ENCODE measurements at regions not wholly inside any gene's neighbourhood (a gene's known extent, or its start where the extent isn't known, plus 50 kb on each side); places are given as distances from the start of the nearest gene placed in this dataset.

DNA sequence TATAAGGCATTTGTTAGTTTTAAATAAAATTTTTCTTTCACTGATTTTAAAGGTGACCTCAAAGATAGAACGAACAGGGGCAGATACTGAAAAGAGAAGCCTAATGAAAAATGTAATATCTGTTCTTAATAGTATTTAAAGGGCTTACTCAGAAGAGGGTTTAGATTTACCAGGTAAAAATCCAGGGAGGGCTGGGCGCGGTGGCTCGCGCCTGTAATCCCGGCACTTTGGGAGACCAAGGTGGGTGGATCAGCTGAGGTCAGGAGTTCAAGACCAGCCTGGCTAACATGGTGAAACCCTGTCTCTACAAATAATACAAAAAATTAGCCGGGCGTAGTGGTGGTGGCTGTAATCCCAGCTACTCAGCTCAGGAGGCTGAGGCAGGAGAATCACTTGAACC, 108.3 kb upstream of the CNTNAP2 start:
- Histone ChIP-seq H3K4me2 (ENCODE audit: low read depth, low read length) (no peak overlapping the region), H2AFZ (replicated peaks; ENCODE audit: low read length, poor library complexity) (no peak overlapping the region), H2AK5ac (ENCODE audit: low read depth, low read length) (no peak overlapping the region), H3K79me1 (ENCODE audit: low read depth in 1 of 2, low read length in 2 of 2) (no peaks in the 10 kb centered on the region), H2AK9ac (replicated peaks; ENCODE audit: low read depth, low read length, poor library complexity) (no peak overlapping the region), H4K5ac (ENCODE audit: low read depth, low read length) (no peak overlapping the region), H2BK20ac (ENCODE audit: low read depth, low read length) (no peak overlapping the region), H3K27ac (ENCODE audit: insufficient read depth, low read length) (no peak overlapping the region), H3K4me1 (ENCODE audit: control insufficient read depth, insufficient read depth, low read length) (no peaks in the 10 kb centered on the region), H3K4me3 (ENCODE audit: insufficient read depth, low read depth, low read length) (no peak overlapping the region), H3K14ac (replicated peaks; ENCODE audit: low read depth, low read length) (no peak overlapping the region), H2BK120ac (ENCODE audit: low read depth, low read length) (no peak overlapping the region), H3K36me3 (ENCODE audit: control insufficient read depth, insufficient read depth, low read length) (no peaks in the 10 kb centered on the region), H4K8ac (ENCODE audit: low read depth in 2 of 2, low read length in 2 of 2) (no peak overlapping the region), H3K56ac (ENCODE audit: extremely low read depth, insufficient read depth, low read length) (no peak overlapping the region), H3K23ac (ENCODE audit: low read depth, low read length) (no peak overlapping the region), H3K9ac (ENCODE audit: low read depth, low read length) (no peak overlapping the region), H4K91ac (ENCODE audit: insufficient read depth, low read depth, low read length) (no peak overlapping the region), H4K20me1 (ENCODE audit: insufficient read depth, low read length) (no peaks in the 10 kb centered on the region), H3K18ac (ENCODE audit: low read depth, low read length) (no peak overlapping the region), H3K27me3 (ENCODE audit: control insufficient read depth, insufficient read depth, low read length) (no peaks in the 10 kb centered on the region), H3K9me3 (ENCODE audit: control insufficient read depth, insufficient read depth, low read length) (0 out of 2 replicates have a peak, but pooled peaks cover 2% of the 10 kb centered on the region), H3K9me1 (ENCODE audit: insufficient read depth, low read length) (no peaks in the 10 kb centered on the region), H2BK5ac (ENCODE audit: low read depth, low read length, poor library complexity, severe bottlenecking) (no peak overlapping the region), H3K4ac (ENCODE audit: low read depth, low read length) (no peak overlapping the region), H2BK15ac (ENCODE audit: low read depth, low read length) (no peak overlapping the region)
- ChIA-PET POLR2A (ENCODE audit: unreplicated experiment) (no interaction called here), CTCF (no interaction called here)
- ATAC-seq (ENCODE audit: low read depth): no peak
- intact Hi-C loops (cut with micrococcal nuclease): no loop called here
- TF ChIP-seq CEBPB (IDR thresholded peaks at IDR 0.05; ENCODE audit: low read depth, low read length) (no peak), FOS (IDR thresholded peaks at IDR 0.05; ENCODE audit: low read depth, low read length) (no peak), RCOR1 (IDR thresholded peaks at IDR 0.05; ENCODE audit: insufficient replicate concordance, low read length) (no peak), RFX5 (IDR thresholded peaks at IDR 0.05; ENCODE audit: low read depth, low read length) (no peak), SMC3 (IDR thresholded peaks at IDR 0.05; ENCODE audit: low read depth, low read length) (no peak), NFE2L2 (IDR thresholded peaks at IDR 0.05; ENCODE audit: low read depth, low read length) (no peak), BHLHE40 (IDR thresholded peaks at IDR 0.05; ENCODE audit: low read depth, low read length) (no peak), MXI1 (IDR thresholded peaks at IDR 0.05; ENCODE audit: borderline replicate concordance, low read depth, low read length) (no peak), MAFK (IDR thresholded peaks at IDR 0.05; ENCODE audit: low read depth, low read length) (no peak), RAD21 (IDR thresholded peaks at IDR 0.05; ENCODE audit: low read length) (no peak), MAZ (IDR thresholded peaks at IDR 0.05; ENCODE audit: borderline replicate concordance, low read depth, low read length) (no peak), POLR2A (IDR thresholded peaks at IDR 0.05; ENCODE audit: low read depth, low read length) (no peak), CHD1 (IDR thresholded peaks at IDR 0.05; ENCODE audit: low read depth, low read length) (no peak)
- TF ChIP-seq, protein P1, sequence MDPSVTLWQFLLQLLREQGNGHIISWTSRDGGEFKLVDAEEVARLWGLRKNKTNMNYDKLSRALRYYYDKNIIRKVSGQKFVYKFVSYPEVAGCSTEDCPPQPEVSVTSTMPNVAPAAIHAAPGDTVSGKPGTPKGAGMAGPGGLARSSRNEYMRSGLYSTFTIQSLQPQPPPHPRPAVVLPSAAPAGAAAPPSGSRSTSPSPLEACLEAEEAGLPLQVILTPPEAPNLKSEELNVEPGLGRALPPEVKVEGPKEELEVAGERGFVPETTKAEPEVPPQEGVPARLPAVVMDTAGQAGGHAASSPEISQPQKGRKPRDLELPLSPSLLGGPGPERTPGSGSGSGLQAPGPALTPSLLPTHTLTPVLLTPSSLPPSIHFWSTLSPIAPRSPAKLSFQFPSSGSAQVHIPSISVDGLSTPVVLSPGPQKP (IDR thresholded peaks at IDR 0.05; ENCODE audit: borderline replicate concordance, low read depth, low read length): no peak
- TF ChIP-seq, protein P2, sequence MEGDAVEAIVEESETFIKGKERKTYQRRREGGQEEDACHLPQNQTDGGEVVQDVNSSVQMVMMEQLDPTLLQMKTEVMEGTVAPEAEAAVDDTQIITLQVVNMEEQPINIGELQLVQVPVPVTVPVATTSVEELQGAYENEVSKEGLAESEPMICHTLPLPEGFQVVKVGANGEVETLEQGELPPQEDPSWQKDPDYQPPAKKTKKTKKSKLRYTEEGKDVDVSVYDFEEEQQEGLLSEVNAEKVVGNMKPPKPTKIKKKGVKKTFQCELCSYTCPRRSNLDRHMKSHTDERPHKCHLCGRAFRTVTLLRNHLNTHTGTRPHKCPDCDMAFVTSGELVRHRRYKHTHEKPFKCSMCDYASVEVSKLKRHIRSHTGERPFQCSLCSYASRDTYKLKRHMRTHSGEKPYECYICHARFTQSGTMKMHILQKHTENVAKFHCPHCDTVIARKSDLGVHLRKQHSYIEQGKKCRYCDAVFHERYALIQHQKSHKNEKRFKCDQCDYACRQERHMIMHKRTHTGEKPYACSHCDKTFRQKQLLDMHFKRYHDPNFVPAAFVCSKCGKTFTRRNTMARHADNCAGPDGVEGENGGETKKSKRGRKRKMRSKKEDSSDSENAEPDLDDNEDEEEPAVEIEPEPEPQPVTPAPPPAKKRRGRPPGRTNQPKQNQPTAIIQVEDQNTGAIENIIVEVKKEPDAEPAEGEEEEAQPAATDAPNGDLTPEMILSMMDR (conservative IDR thresholded peaks at IDR 0.05; ENCODE audit: low read depth, low read length): no peak
- TF ChIP-seq, protein P3, sequence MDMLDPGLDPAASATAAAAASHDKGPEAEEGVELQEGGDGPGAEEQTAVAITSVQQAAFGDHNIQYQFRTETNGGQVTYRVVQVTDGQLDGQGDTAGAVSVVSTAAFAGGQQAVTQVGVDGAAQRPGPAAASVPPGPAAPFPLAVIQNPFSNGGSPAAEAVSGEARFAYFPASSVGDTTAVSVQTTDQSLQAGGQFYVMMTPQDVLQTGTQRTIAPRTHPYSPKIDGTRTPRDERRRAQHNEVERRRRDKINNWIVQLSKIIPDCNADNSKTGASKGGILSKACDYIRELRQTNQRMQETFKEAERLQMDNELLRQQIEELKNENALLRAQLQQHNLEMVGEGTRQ (IDR thresholded peaks at IDR 0.05; ENCODE audit: low read depth, low read length): no peak
- no CpG with 5 or more reads among the region's 8 CpGs for WGBS, 2 experiments (ENCODE audit: extremely low coverage in 2 of 2, insufficient read length in 1 of 2)
- in situ Hi-C loops (cut with MboI; ENCODE audit: low sequenced_read_pairs): no loop called here
- no peak for DNase-seq
- no TSS peak for BruUV-seq (replicated peaks)
- dilution Hi-C loops (cut with HindIII; ENCODE audit: low sequenced_read_pairs, unreplicated experiment): no loop called here

All from IMR-90 (cell line).